Hindlimb muscle (tissue), 1 donor: ENCODE measurements at regions not wholly inside any gene's neighbourhood (a gene's known extent, or its start where the extent isn't known, plus 50 kb on each side); places are given as distances from the start of the nearest gene placed in this dataset.

ENCODE experiments used
- DNase-seq: peaks from one replicate; pipeline ENCODE4 v3.0.0-alpha.2; 2013

- no peak for DNase-seq
Measured at GRCh38 chr9:79357194-79357593, 214.6 kb upstream of the TLE4 start.

- DNase-seq, result no peak
Measured at GRCh38 chr9:79357616-79358015, 214.1 kb upstream of the TLE4 start.

GRCh38 chr9:79360387-79361347 lies 211.1 kb upstream of the TLE4 start:
- DNase-seq, result no peak

- no peak for DNase-seq
Measured at GRCh38 chr9:79362100-79363081, 209.4 kb upstream of the TLE4 start.

GRCh38 chr9:79369676-79370075 lies 202.1 kb upstream of the TLE4 start:
- DNase-seq, result no peak

GRCh38 chr9:79371301-79371700 lies 200.5 kb upstream of the TLE4 start:
- DNase-seq, result no peak

GRCh38 chr9:79371948-79372555 lies 199.7 kb upstream of the TLE4 start:
- DNase-seq, result no peak

GRCh38 chr9:79377339-79377855 lies 194.4 kb upstream of the TLE4 start:
- no peak for DNase-seq

- no peak for DNase-seq
Measured at GRCh38 chr9:79378107-79378506, 193.7 kb upstream of the TLE4 start.

GRCh38 chr9:79382044-79382443 lies 189.7 kb upstream of the TLE4 start:
- DNase-seq, result no peak

- DNase-seq, result no peak
Measured at GRCh38 chr9:79382458-79382857, 189.3 kb upstream of the TLE4 start.

- DNase-seq, result no peak
Measured at GRCh38 chr9:79383096-79383495, 188.7 kb upstream of the TLE4 start.

- DNase-seq, result no peak
Measured at GRCh38 chr9:79384091-79384490, 187.7 kb upstream of the TLE4 start.

- no peak for DNase-seq
Measured at GRCh38 chr9:79384501-79384900, 187.3 kb upstream of the TLE4 start.

GRCh38 chr9:79387101-79387835 lies 184.5 kb upstream of the TLE4 start:
- DNase-seq, result no peak

GRCh38 chr9:79390077-79390698 lies 181.6 kb upstream of the TLE4 start:
- no peak for DNase-seq

- no peak for DNase-seq
Measured at GRCh38 chr9:79390781-79391770, 180.7 kb upstream of the TLE4 start.

GRCh38 chr9:79395228-79395627 lies 176.5 kb upstream of the TLE4 start:
- DNase-seq, result no peak

- no peak for DNase-seq
Measured at GRCh38 chr9:79395755-79396154, 176.0 kb upstream of the TLE4 start.

- no peak for DNase-seq
Measured at GRCh38 chr9:79396168-79396567, 175.6 kb upstream of the TLE4 start.
